ENCODE measurements at regions not wholly inside any gene's neighbourhood (a gene's known extent, or its start where the extent isn't known, plus 50 kb on each side); places are given as distances from the start of the nearest gene placed in this dataset.

GRCh38 chr1:60448850-60449249 lies 375.3 kb upstream of the C1orf87 start:
- DNase-seq (ENCODE audit: low read depth), result no peak

- DNase-seq (ENCODE audit: low read depth), result no peak
Observed at GRCh38 chr1:60444680-60445079, 371.1 kb upstream of the C1orf87 start.

GRCh38 chr1:60436186-60436585 lies 362.6 kb upstream of the C1orf87 start:
- DNase-seq (ENCODE audit: low read depth), result no peak

- DNase-seq (ENCODE audit: low read depth), result no peak
Observed at GRCh38 chr1:60431593-60431992, 358.0 kb upstream of the C1orf87 start.

- no peak for DNase-seq (ENCODE audit: low read depth)
Observed at GRCh38 chr1:60430375-60430774, 356.8 kb upstream of the C1orf87 start.

GRCh38 chr1:60428127-60428526 lies 354.6 kb upstream of the C1orf87 start:
- no peak for DNase-seq (ENCODE audit: low read depth)

- no peak for DNase-seq (ENCODE audit: low read depth)
Observed at GRCh38 chr1:60427701-60428100, 354.1 kb upstream of the C1orf87 start.

GRCh38 chr1:60427194-60427593 lies 353.6 kb upstream of the C1orf87 start:
- DNase-seq (ENCODE audit: low read depth), result no peak

- DNase-seq (ENCODE audit: low read depth), result no peak
Observed at GRCh38 chr1:60425528-60425927, 352.0 kb upstream of the C1orf87 start.

- no peak for DNase-seq (ENCODE audit: low read depth)
Observed at GRCh38 chr1:60423146-60423780, 349.7 kb upstream of the C1orf87 start.

- DNase-seq (ENCODE audit: low read depth), result no peak
Observed at GRCh38 chr1:60421965-60422364, 348.4 kb upstream of the C1orf87 start.

GRCh38 chr1:60419023-60419422 lies 345.5 kb upstream of the C1orf87 start:
- no peak for DNase-seq (ENCODE audit: low read depth)

- DNase-seq (ENCODE audit: low read depth), result no peak
Observed at GRCh38 chr1:60415696-60416095, 342.1 kb upstream of the C1orf87 start.

- DNase-seq (ENCODE audit: low read depth), result no peak
Observed at GRCh38 chr1:60413091-60413490, 339.5 kb upstream of the C1orf87 start.

- no peak for DNase-seq (ENCODE audit: low read depth)
Observed at GRCh38 chr1:60411591-60411990, 338.0 kb upstream of the C1orf87 start.

GRCh38 chr1:60402816-60403215 lies 329.2 kb upstream of the C1orf87 start:
- DNase-seq (ENCODE audit: low read depth), result no peak

- no peak for DNase-seq (ENCODE audit: low read depth)
Observed at GRCh38 chr1:60402216-60402615, 328.6 kb upstream of the C1orf87 start.

GRCh38 chr1:60394436-60394835 lies 320.9 kb upstream of the C1orf87 start:
- DNase-seq (ENCODE audit: low read depth), result no peak

GRCh38 chr1:60390593-60391282 lies 317.2 kb upstream of the C1orf87 start:
- no peak for DNase-seq (ENCODE audit: low read depth)

GRCh38 chr1:60388092-60388987 lies 314.8 kb upstream of the C1orf87 start:
- no peak for DNase-seq (ENCODE audit: low read depth)

GRCh38 chr1:60387175-60387574 lies 313.6 kb upstream of the C1orf87 start:
- DNase-seq (ENCODE audit: low read depth), result no peak

- DNase-seq (ENCODE audit: low read depth), result no peak
Observed at GRCh38 chr1:60386249-60386648, 312.7 kb upstream of the C1orf87 start.

GRCh38 chr1:60376196-60376595 lies 302.6 kb upstream of the C1orf87 start:
- no peak for DNase-seq (ENCODE audit: low read depth)

Data from RPMI7951 (cell line).